Stimulated activated CD8-positive, alpha-beta memory T cell treated with anti-CD3 and anti-CD28 coated beads, Interleukin-4, amount 100 ng/mL, for 48 hours (primary cell): ENCODE measurements at regions not wholly inside any gene's neighbourhood (a gene's known extent, or its start where the extent isn't known, plus 50 kb on each side); places are given as distances from the start of the nearest gene placed in this dataset.
A peak's percentile ranks its signal among the peaks of the same experiment; 100 is the strongest.

ENCODE experiments used
- DNase-seq: peaks from one replicate; pipeline ENCODE4 v3.0.0-alpha.2; 2020

- no peak for DNase-seq
Observed at GRCh38 chr13:109846185-109846584, 59.8 kb upstream of the IRS2 start.

- DNase-seq, result no peak
Observed at GRCh38 chr13:109844396-109844795, 58.0 kb upstream of the IRS2 start.

DNA sequence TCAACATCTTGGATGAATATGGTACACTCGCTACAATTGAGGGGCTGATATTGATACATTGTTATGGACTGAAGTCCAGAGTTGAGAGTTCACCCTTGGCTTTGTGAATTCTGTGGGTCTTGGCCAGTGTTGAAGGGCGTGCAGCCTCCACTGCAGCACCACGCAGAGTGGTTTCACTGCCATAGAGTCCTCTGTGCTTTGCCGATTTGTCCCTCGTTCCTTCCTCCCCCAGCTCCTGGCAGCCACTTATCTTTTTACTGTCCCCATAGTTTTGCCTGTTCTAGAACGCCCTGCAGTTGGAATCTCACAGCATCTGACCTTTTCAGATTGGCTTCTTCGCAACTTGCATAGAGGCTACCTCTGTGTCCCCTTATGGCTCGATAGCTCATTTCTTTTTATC, 57.3 kb upstream of the IRS2 start:
- no peak for DNase-seq

GRCh38 chr13:109842212-109842920, 56.0 kb upstream of the IRS2 start:
- DNase-seq, result no peak

GRCh38 chr13:109840893-109841287, 54.5 kb upstream of the IRS2 start:
- no peak for DNase-seq

DNA sequence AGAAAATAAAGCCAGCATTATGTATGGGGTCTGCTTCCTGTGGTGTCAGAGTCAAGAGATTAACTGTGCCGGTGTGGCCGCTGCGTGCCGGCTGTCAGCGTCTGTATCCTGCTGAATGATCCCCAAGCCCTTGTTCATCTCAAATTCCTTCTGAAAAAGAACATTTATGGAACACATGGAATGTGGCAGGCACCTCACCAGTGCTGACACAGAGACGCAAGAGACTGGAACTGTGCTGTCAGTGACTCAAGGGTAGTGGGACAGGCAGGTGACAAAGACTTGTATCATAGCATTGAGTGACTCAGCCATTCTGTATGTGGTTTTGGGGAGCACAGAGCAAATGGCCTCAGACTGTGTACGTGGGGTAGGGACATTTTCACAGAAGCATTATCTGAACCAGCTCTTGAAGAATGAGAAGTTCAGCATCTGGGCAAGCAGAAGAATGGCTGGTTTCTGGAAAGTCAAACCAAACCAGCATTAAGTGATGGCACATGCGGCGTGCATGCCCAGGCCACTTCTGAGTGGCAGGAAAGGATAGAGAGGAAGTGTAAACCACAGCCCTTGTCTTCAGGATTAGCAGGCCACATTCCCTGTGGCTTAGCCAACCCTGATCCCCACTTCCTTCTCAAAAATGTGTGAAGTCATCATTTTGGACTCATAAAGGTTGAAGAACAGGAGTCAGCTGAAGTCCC, 54.0 kb upstream of the IRS2 start:
- DNase-seq, result peak; percentile 43

GRCh38 chr13:109836629-109837607, 50.5 kb upstream of the IRS2 start:
- no peak for DNase-seq
